HG02678 (cell line): ENCODE measurements at regions not wholly inside any gene's neighbourhood (a gene's known extent, or its start where the extent isn't known, plus 50 kb on each side); places are given as distances from the start of the nearest gene placed in this dataset.
"Not testable (repeated sequence)": the region's sequence is repeated elsewhere in the genome, so short reads cannot be mapped to it uniquely, and the experiment has no call there.

Experiments used
- ATAC-seq: cut with Tn5 transposase; IDR thresholded peaks from one replicate; pipeline ENCODE4 v1.9.1; 2021; ENCODE audit warnings: mild to moderate bottlenecking, moderate library complexity; ENCODE audit not compliant: unreplicated experiment

- ATAC-seq = no peak
These were observed 103.5 kb upstream of the FRMPD4 start for GRCh38 chrX:12034741-12035140.

GRCh38 chrX:12042615-12043014, 95.7 kb upstream of the FRMPD4 start:
- ATAC-seq = no peak

GRCh38 chrX:12052109-12052508, 86.2 kb upstream of the FRMPD4 start:
- no peak for ATAC-seq

- no peak for ATAC-seq
These were observed 80.2 kb upstream of the FRMPD4 start for GRCh38 chrX:12058087-12058486.

- no peak for ATAC-seq
These were observed 77.6 kb upstream of the FRMPD4 start for GRCh38 chrX:12060489-12061260.

GRCh38 chrX:12065251-12065650, 73.0 kb upstream of the FRMPD4 start:
- no peak for ATAC-seq

GRCh38 chrX:12076046-12076445, 62.2 kb upstream of the FRMPD4 start:
- ATAC-seq = no peak

GRCh38 chrX:12080265-12080664, 58.0 kb upstream of the FRMPD4 start:
- ATAC-seq = no peak

GRCh38 chrX:12082959-12083358, 55.3 kb upstream of the FRMPD4 start:
- ATAC-seq = not testable (repeated sequence)
